GM12892 (cell line): ENCODE measurements at regions not wholly inside any gene's neighbourhood (a gene's known extent, or its start where the extent isn't known, plus 50 kb on each side); places are given as distances from the start of the nearest gene placed in this dataset.

Source experiments
- DNase-seq: peaks from one replicate; pipeline ENCODE4 v3.0.0; 2011; ENCODE audit not compliant: insufficient read length
- FAIRE-seq: peaks from 2 replicates; lab custom pipeline; 2011; peaks lifted over from hg19 to GRCh38; lab: Jason Lieb, UNC
- POLR2A ChIP-seq: IDR thresholded peaks from 2 replicates; pipeline ENCODE4 v1.6.1; 2011; ENCODE audit warnings: low read depth, low read length, control low read depth
- POLR2AphosphoS5 ChIP-seq: IDR thresholded peaks from 2 replicates; pipeline ENCODE4 v1.6.1; 2011; ENCODE audit warnings: low read depth, low read length, control low read depth
- TAF1 ChIP-seq: IDR thresholded peaks from 2 replicates; pipeline ENCODE4 v1.6.1; 2011; ENCODE audit warnings: low read depth, mild to moderate bottlenecking, control low read depth, low read length, borderline replicate concordance

- FAIRE-seq (no peak), DNase-seq (no peak)
- TF ChIP-seq POLR2A (no peak), TAF1 (no peak), POLR2AphosphoS5 (no peak)
Measured at GRCh38 chr14:97513891-97514290, 716.7 kb downstream of the VRK1 start.

- FAIRE-seq (no peak), DNase-seq (no peak)
- TF ChIP-seq POLR2AphosphoS5 (no peak), TAF1 (no peak), POLR2A (no peak)
Measured at GRCh38 chr14:97517566-97518234, 720.5 kb downstream of the VRK1 start.

GRCh38 chr14:97523936-97524335 is 726.8 kb downstream of the VRK1 start:
- DNase-seq: no peak
- no peak for FAIRE-seq

GRCh38 chr14:97524589-97525319 is 727.6 kb downstream of the VRK1 start:
- FAIRE-seq (no peak), DNase-seq (no peak)
- TF ChIP-seq POLR2A (no peak), TAF1 (no peak), POLR2AphosphoS5 (no peak)

More at GRCh38 chr14:97523936-97524335, 726.8 kb downstream of the VRK1 start:
- TF ChIP-seq TAF1 (no peak), POLR2A (no peak), POLR2AphosphoS5 (no peak)

GRCh38 chr14:97527993-97528392 is 730.8 kb downstream of the VRK1 start:
- no peak for TF ChIP-seq POLR2AphosphoS5
- FAIRE-seq: no peak

GRCh38 chr14:97532052-97532451 is 734.9 kb downstream of the VRK1 start:
- DNase-seq: no peak
- TF ChIP-seq POLR2AphosphoS5: no peak
- TF ChIP-seq POLR2A: no peak
- TF ChIP-seq TAF1: no peak
- FAIRE-seq: no peak

More at GRCh38 chr14:97527993-97528392, 730.8 kb downstream of the VRK1 start:
- no peak for DNase-seq

GRCh38 chr14:97536421-97536820 is 739.2 kb downstream of the VRK1 start:
- no peak for FAIRE-seq
- DNase-seq: no peak
- TF ChIP-seq POLR2A (no peak), TAF1 (no peak), POLR2AphosphoS5 (no peak)

- TF ChIP-seq POLR2A (no peak), POLR2AphosphoS5 (no peak), TAF1 (no peak)
- DNase-seq: no peak
- no peak for FAIRE-seq
Measured at GRCh38 chr14:97538749-97539410, 741.7 kb downstream of the VRK1 start.

GRCh38 chr14:97539411-97539795 is 742.2 kb downstream of the VRK1 start:
- no peak for FAIRE-seq
- no peak for DNase-seq
- no peak for TF ChIP-seq POLR2A
- TF ChIP-seq TAF1: no peak
- TF ChIP-seq POLR2AphosphoS5: no peak

- no peak for FAIRE-seq
Measured at GRCh38 chr14:97539884-97540283, 742.7 kb downstream of the VRK1 start.

GRCh38 chr14:97543221-97543620 is 746.0 kb downstream of the VRK1 start:
- FAIRE-seq: no peak
- DNase-seq: no peak
- TF ChIP-seq POLR2A (no peak), TAF1 (no peak), POLR2AphosphoS5 (no peak)

More at GRCh38 chr14:97539884-97540283, 742.7 kb downstream of the VRK1 start:
- DNase-seq: no peak
- TF ChIP-seq POLR2AphosphoS5 (no peak), POLR2A (no peak), TAF1 (no peak)
